ENCODE measurements at regions not wholly inside any gene's neighbourhood (a gene's known extent, or its start where the extent isn't known, plus 50 kb on each side); places are given as distances from the start of the nearest gene placed in this dataset.

DNA sequence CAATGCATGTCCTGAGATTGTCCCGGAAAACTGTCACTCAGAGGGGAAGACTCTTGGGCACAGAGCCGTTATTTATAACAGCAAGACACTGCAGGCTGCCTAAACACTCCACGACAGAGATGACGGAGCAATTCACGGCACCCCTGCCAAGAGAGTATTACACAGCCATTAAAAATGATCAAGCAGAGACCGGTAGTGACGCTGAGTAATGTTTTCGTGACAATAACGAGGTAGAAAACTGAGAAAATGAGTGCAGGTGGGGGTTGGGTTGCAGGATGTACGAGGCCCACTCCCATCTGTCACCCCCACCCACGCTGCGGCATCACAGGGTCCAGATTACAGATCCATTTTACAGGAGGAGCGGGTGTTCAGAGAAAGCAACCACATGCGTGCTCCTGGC, 58.9 kb upstream of the LINGO1 start:
- no peaks in the 10 kb centered on the region for H3K9me3 ChIP-seq (ENCODE audit: low read length)
- no peaks in the 10 kb centered on the region for H3K36me3 ChIP-seq (ENCODE audit: insufficient read depth, low read length)
- H3F3A ChIP-seq (ENCODE audit: insufficient read depth, low read length, poor library complexity, severe bottlenecking) = no peaks in the 10 kb centered on the region
- H3K9me2 ChIP-seq (ENCODE audit: insufficient read depth, low read length) = no peaks in the 10 kb centered on the region
- H4K20me1 ChIP-seq (ENCODE audit: insufficient read depth) = no peaks in the 10 kb centered on the region
- no peak overlapping the region for H3K9ac ChIP-seq (ENCODE audit: low read length)
- no peaks in the 10 kb centered on the region for H3K79me2 ChIP-seq (replicated peaks; ENCODE audit: insufficient read depth, low read length)
- TF ChIP-seq POLR2AphosphoS5 (IDR thresholded peaks at IDR 0.05) (no peak), RAD21 (conservative IDR thresholded peaks at IDR 0.05) (no peak), TAF1 (IDR thresholded peaks at IDR 0.05; ENCODE audit: low read depth) (no peak), MXI1 (conservative IDR thresholded peaks at IDR 0.05; ENCODE audit: poor library complexity, severe bottlenecking) (no peak), EZH2 (IDR thresholded peaks at IDR 0.05; ENCODE audit: borderline replicate concordance, insufficient read depth, low read length, poor library complexity, severe bottlenecking) (no peak), SMC3 (conservative IDR thresholded peaks at IDR 0.05; ENCODE audit: poor library complexity) (no peak), EP300 (conservative IDR thresholded peaks at IDR 0.05; ENCODE audit: poor library complexity, severe bottlenecking) (no peak)
- TF ChIP-seq, protein P1, sequence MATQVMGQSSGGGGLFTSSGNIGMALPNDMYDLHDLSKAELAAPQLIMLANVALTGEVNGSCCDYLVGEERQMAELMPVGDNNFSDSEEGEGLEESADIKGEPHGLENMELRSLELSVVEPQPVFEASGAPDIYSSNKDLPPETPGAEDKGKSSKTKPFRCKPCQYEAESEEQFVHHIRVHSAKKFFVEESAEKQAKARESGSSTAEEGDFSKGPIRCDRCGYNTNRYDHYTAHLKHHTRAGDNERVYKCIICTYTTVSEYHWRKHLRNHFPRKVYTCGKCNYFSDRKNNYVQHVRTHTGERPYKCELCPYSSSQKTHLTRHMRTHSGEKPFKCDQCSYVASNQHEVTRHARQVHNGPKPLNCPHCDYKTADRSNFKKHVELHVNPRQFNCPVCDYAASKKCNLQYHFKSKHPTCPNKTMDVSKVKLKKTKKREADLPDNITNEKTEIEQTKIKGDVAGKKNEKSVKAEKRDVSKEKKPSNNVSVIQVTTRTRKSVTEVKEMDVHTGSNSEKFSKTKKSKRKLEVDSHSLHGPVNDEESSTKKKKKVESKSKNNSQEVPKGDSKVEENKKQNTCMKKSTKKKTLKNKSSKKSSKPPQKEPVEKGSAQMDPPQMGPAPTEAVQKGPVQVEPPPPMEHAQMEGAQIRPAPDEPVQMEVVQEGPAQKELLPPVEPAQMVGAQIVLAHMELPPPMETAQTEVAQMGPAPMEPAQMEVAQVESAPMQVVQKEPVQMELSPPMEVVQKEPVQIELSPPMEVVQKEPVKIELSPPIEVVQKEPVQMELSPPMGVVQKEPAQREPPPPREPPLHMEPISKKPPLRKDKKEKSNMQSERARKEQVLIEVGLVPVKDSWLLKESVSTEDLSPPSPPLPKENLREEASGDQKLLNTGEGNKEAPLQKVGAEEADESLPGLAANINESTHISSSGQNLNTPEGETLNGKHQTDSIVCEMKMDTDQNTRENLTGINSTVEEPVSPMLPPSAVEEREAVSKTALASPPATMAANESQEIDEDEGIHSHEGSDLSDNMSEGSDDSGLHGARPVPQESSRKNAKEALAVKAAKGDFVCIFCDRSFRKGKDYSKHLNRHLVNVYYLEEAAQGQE (IDR thresholded peaks at IDR 0.05; ENCODE audit: borderline replicate concordance) = no peak
- TF ChIP-seq, protein P2, sequence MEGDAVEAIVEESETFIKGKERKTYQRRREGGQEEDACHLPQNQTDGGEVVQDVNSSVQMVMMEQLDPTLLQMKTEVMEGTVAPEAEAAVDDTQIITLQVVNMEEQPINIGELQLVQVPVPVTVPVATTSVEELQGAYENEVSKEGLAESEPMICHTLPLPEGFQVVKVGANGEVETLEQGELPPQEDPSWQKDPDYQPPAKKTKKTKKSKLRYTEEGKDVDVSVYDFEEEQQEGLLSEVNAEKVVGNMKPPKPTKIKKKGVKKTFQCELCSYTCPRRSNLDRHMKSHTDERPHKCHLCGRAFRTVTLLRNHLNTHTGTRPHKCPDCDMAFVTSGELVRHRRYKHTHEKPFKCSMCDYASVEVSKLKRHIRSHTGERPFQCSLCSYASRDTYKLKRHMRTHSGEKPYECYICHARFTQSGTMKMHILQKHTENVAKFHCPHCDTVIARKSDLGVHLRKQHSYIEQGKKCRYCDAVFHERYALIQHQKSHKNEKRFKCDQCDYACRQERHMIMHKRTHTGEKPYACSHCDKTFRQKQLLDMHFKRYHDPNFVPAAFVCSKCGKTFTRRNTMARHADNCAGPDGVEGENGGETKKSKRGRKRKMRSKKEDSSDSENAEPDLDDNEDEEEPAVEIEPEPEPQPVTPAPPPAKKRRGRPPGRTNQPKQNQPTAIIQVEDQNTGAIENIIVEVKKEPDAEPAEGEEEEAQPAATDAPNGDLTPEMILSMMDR (IDR thresholded peaks at IDR 0.05; ENCODE audit: poor library complexity, severe bottlenecking) = no peak
- H3K4me2 ChIP-seq (ENCODE audit: low read length) = no peak overlapping the region
- H3K27ac ChIP-seq (ENCODE audit: low read length) = no peak overlapping the region
- no peak overlapping the region for H2AFZ ChIP-seq (ENCODE audit: low read depth, low read length)
- no peaks in the 10 kb centered on the region for H3K27me3 ChIP-seq (ENCODE audit: insufficient read depth, low read depth, low read length)
- no peak overlapping the region for H3K4me3 ChIP-seq (ENCODE audit: low read length)

DNA sequence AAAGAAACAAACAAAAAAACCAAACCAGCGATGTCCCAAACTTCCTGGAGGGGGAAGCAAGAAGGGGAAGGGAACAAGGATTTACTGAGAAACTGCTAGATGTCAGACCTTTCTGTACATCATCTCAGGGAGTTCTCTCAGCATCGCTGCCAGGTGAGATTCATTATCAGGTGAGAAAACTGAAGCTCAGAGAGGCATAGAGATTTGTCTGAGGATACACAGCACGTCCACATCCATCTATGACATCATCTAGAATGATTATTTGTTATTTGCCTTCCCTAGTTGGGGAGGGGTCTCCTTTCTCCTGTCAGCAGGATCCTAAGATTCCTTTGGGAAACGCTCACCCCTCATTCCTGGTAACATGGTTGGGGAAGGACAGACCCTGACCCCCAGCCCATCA, 57.1 kb upstream of the LINGO1 start:
- TF ChIP-seq MXI1 (conservative IDR thresholded peaks at IDR 0.05; ENCODE audit: poor library complexity, severe bottlenecking) = no peak
- TF ChIP-seq POLR2AphosphoS5 (IDR thresholded peaks at IDR 0.05) = no peak
- no peak for TF ChIP-seq EZH2 (IDR thresholded peaks at IDR 0.05; ENCODE audit: borderline replicate concordance, insufficient read depth, low read length, poor library complexity, severe bottlenecking)
- TF ChIP-seq SMC3 (conservative IDR thresholded peaks at IDR 0.05; ENCODE audit: poor library complexity) = no peak
- TF ChIP-seq RAD21 (conservative IDR thresholded peaks at IDR 0.05) = no peak
- TF ChIP-seq, protein P1 (IDR thresholded peaks at IDR 0.05; ENCODE audit: borderline replicate concordance) = no peak
- TF ChIP-seq EP300 (conservative IDR thresholded peaks at IDR 0.05; ENCODE audit: poor library complexity, severe bottlenecking) = no peak
- TF ChIP-seq, protein P2 (IDR thresholded peaks at IDR 0.05; ENCODE audit: poor library complexity, severe bottlenecking) = no peak
- no peak for TF ChIP-seq TAF1 (IDR thresholded peaks at IDR 0.05; ENCODE audit: low read depth)
- Histone ChIP-seq H3K79me2 (replicated peaks; ENCODE audit: insufficient read depth, low read length) (no peaks in the 10 kb centered on the region), H3K9ac (ENCODE audit: low read length) (no peak overlapping the region), H4K20me1 (ENCODE audit: insufficient read depth) (no peaks in the 10 kb centered on the region), H3F3A (ENCODE audit: insufficient read depth, low read length, poor library complexity, severe bottlenecking) (no peaks in the 10 kb centered on the region), H3K9me3 (ENCODE audit: low read length) (no peaks in the 10 kb centered on the region), H3K27ac (ENCODE audit: low read length) (no peak overlapping the region), H3K4me2 (ENCODE audit: low read length) (no peak overlapping the region), H3K36me3 (ENCODE audit: insufficient read depth, low read length) (no peaks in the 10 kb centered on the region), H3K9me2 (ENCODE audit: insufficient read depth, low read length) (no peaks in the 10 kb centered on the region), H3K4me3 (ENCODE audit: low read length) (no peak overlapping the region), H3K27me3 (ENCODE audit: insufficient read depth, low read depth, low read length) (no peaks in the 10 kb centered on the region), H2AFZ (ENCODE audit: low read depth, low read length) (no peak overlapping the region)

Measured in neural cell (in vitro differentiated cells).